GM19395 (cell line): ENCODE measurements at regions not wholly inside any gene's neighbourhood (a gene's known extent, or its start where the extent isn't known, plus 50 kb on each side); places are given as distances from the start of the nearest gene placed in this dataset.

Experiments
- ATAC-seq: cut with Tn5 transposase; IDR thresholded peaks from one replicate; pipeline ENCODE4 v1.9.1; 2021; ENCODE audit warnings: mild to moderate bottlenecking, moderate library complexity; ENCODE audit not compliant: unreplicated experiment

GRCh38 chr6:45714006-45714730 lies 301.5 kb downstream of the CLIC5 start:
- no peak for ATAC-seq
